Body of pancreas (tissue), 4 donors: ENCODE measurements at regions not wholly inside any gene's neighbourhood (a gene's known extent, or its start where the extent isn't known, plus 50 kb on each side); places are given as distances from the start of the nearest gene placed in this dataset.

Experiments
- POLR2A ChIP-seq, 3 donors: fragments of 450-650 bp; IDR thresholded peaks; one replicate each; pipeline ENCODE4 v1.6.1; 2016; ENCODE audit warnings: antibody characterized with exemption in 3 of 3, mild to moderate bottlenecking in 2 of 3
- TF ChIP-seq, protein P1 (sequence below), 7 experiments: fragments of 450-650 bp in 4 of 7; fragments of 200-600 bp in 3 of 7; sonication (generic) in 3 of 7; IDR thresholded peaks; one replicate each; pipeline ENCODE4 v1.5.1; 2016 to 2019; ENCODE audit warnings: antibody characterized with exemption in 7 of 7

DNA sequence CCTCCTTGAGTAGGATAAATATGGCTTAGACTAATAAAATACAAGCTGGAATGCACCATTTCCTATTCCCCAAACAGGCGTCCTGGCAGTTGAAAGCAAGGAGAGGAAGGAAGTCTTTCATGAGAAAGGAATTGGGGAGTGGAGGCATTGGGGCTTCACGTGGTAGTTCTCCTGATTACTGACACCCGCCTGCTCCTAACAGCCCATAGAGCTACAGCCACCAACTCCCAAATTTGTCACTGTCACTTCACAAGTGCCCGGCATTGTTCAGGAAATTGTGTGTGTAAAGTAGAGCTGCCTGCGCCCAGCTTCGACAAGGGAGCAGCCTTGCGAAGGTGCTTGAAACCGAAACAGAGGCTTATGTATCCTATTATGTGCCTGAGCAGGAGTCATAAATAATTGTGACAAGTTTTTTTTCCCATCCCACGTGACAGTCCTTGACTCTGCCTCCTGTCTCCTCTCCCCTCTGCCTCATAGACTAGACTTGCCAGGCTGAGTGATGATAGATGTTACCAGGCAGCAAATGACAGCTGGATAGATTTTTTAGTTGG is 301.7 kb upstream of the ZFP64 start:
- TF ChIP-seq, protein P1, sequence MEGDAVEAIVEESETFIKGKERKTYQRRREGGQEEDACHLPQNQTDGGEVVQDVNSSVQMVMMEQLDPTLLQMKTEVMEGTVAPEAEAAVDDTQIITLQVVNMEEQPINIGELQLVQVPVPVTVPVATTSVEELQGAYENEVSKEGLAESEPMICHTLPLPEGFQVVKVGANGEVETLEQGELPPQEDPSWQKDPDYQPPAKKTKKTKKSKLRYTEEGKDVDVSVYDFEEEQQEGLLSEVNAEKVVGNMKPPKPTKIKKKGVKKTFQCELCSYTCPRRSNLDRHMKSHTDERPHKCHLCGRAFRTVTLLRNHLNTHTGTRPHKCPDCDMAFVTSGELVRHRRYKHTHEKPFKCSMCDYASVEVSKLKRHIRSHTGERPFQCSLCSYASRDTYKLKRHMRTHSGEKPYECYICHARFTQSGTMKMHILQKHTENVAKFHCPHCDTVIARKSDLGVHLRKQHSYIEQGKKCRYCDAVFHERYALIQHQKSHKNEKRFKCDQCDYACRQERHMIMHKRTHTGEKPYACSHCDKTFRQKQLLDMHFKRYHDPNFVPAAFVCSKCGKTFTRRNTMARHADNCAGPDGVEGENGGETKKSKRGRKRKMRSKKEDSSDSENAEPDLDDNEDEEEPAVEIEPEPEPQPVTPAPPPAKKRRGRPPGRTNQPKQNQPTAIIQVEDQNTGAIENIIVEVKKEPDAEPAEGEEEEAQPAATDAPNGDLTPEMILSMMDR (IDR thresholded peaks at IDR 0.05), result no peak
- no peak for TF ChIP-seq POLR2A (IDR thresholded peaks at IDR 0.05)
